Activated T-helper 2 cell treated with anti-CD3 and anti-CD28 coated beads, Interferon-gamma antibody, Interleukin-2, Interleukin-4, amounts not matched to agents 10 μg/mL and 5 μg/mL and 100 μg/mL, durations not matched to agents 14 hours and 24 hours and 36 hours (primary cell): ENCODE measurements at regions not wholly inside any gene's neighbourhood (a gene's known extent, or its start where the extent isn't known, plus 50 kb on each side); places are given as distances from the start of the nearest gene placed in this dataset.

Experiments
- DNase-seq: peaks from one replicate; pipeline ENCODE4 v3.0.0; 2021; ENCODE audit warnings: low spot score
- H3K27ac Mint-ChIP-seq: one replicate; pipeline ENCODE4 v1.8.0; 2021; ENCODE audit warnings: mixed read lengths
- H3K27me3 Mint-ChIP-seq: one replicate; pipeline ENCODE4 v1.8.0; 2021; ENCODE audit warnings: low read depth, mixed read lengths
- H3K36me3 Mint-ChIP-seq: one replicate; pipeline ENCODE4 v1.8.0; 2021; ENCODE audit warnings: low read depth, mixed read lengths
- H3K4me1 Mint-ChIP-seq: one replicate; pipeline ENCODE4 v1.8.0; 2021; ENCODE audit warnings: low read depth, mixed read lengths
- H3K4me3 Mint-ChIP-seq: one replicate; pipeline ENCODE4 v1.8.0; 2021; ENCODE audit warnings: low read depth, mild to moderate bottlenecking, moderate library complexity, mixed read lengths
- H3K9me3 Mint-ChIP-seq: one replicate; pipeline ENCODE4 v1.8.0; 2021; ENCODE audit warnings: mixed read lengths
- intact Hi-C: fragments of 100-400 bp; cut with micrococcal nuclease; formaldehyde crosslinking; loops from one replicate; pipeline ENCODE4 v1.15.1; 2023

GRCh38 chr6:104286641-104287040, 573.1 kb downstream of the HACE1 start:
- no peaks in the 10 kb centered on the region for H3K4me1 Mint-ChIP-seq
- DNase-seq, result no peak
- no peaks in the 10 kb centered on the region for H3K27me3 Mint-ChIP-seq
- no peak overlapping the region for H3K27ac Mint-ChIP-seq
- intact Hi-C loops, result no loop called here
- H3K9me3 Mint-ChIP-seq, result no peaks in the 10 kb centered on the region
- no peak overlapping the region for H3K4me3 Mint-ChIP-seq
- H3K36me3 Mint-ChIP-seq, result no peaks in the 10 kb centered on the region

GRCh38 chr6:104284872-104285271, 574.8 kb downstream of the HACE1 start:
- H3K27ac Mint-ChIP-seq, result no peak overlapping the region
- H3K4me1 Mint-ChIP-seq, result no peaks in the 10 kb centered on the region
- no peaks in the 10 kb centered on the region for H3K36me3 Mint-ChIP-seq
- H3K27me3 Mint-ChIP-seq, result no peaks in the 10 kb centered on the region
- no peak overlapping the region for H3K4me3 Mint-ChIP-seq
- no peaks in the 10 kb centered on the region for H3K9me3 Mint-ChIP-seq
- DNase-seq, result no peak
- intact Hi-C loops, result no loop called here

- no peaks in the 10 kb centered on the region for H3K9me3 Mint-ChIP-seq
- no peaks in the 10 kb centered on the region for H3K27me3 Mint-ChIP-seq
- no peak overlapping the region for H3K4me3 Mint-ChIP-seq
Measured at GRCh38 chr6:104282581-104282980, 577.1 kb downstream of the HACE1 start.

GRCh38 chr6:104281370-104281769, 578.3 kb downstream of the HACE1 start:
- Mint-ChIP-seq H3K36me3 (no peaks in the 10 kb centered on the region), H3K9me3 (peaks cover under 1% of the 10 kb centered on the region), H3K4me3 (no peak overlapping the region), H3K4me1 (no peaks in the 10 kb centered on the region), H3K27ac (no peak overlapping the region), H3K27me3 (no peaks in the 10 kb centered on the region)
- DNase-seq, result no peak
- intact Hi-C loops, result no loop called here

More at GRCh38 chr6:104282581-104282980, 577.1 kb downstream of the HACE1 start:
- Mint-ChIP-seq H3K27ac (no peak overlapping the region), H3K36me3 (no peaks in the 10 kb centered on the region), H3K4me1 (no peaks in the 10 kb centered on the region)
- no peak for DNase-seq
- intact Hi-C loops, result no loop called here

- no peaks in the 10 kb centered on the region for H3K27me3 Mint-ChIP-seq
- H3K4me1 Mint-ChIP-seq, result no peaks in the 10 kb centered on the region
- intact Hi-C loops, result no loop called here
- H3K27ac Mint-ChIP-seq, result no peak overlapping the region
- H3K36me3 Mint-ChIP-seq, result no peaks in the 10 kb centered on the region
- no peak for DNase-seq
- H3K4me3 Mint-ChIP-seq, result no peak overlapping the region
- no peaks in the 10 kb centered on the region for H3K9me3 Mint-ChIP-seq
Measured at GRCh38 chr6:104268389-104268788, 591.3 kb downstream of the HACE1 start.

GRCh38 chr6:104266922-104267321, 592.8 kb downstream of the HACE1 start:
- no peaks in the 10 kb centered on the region for H3K9me3 Mint-ChIP-seq
- H3K36me3 Mint-ChIP-seq, result no peaks in the 10 kb centered on the region
- H3K27me3 Mint-ChIP-seq, result no peaks in the 10 kb centered on the region
- H3K4me1 Mint-ChIP-seq, result no peaks in the 10 kb centered on the region
- H3K27ac Mint-ChIP-seq, result no peak overlapping the region
- H3K4me3 Mint-ChIP-seq, result no peak overlapping the region
- no peak for DNase-seq
- intact Hi-C loops, result no loop called here

GRCh38 chr6:104256646-104257045, 603.1 kb downstream of the HACE1 start:
- no peak overlapping the region for H3K27ac Mint-ChIP-seq
- no peaks in the 10 kb centered on the region for H3K9me3 Mint-ChIP-seq
- no peak for DNase-seq
- no peaks in the 10 kb centered on the region for H3K4me1 Mint-ChIP-seq
- intact Hi-C loops, result no loop called here
- no peak overlapping the region for H3K4me3 Mint-ChIP-seq
- no peaks in the 10 kb centered on the region for H3K27me3 Mint-ChIP-seq
- H3K36me3 Mint-ChIP-seq, result no peaks in the 10 kb centered on the region

- H3K9me3 Mint-ChIP-seq, result no peaks in the 10 kb centered on the region
- no peaks in the 10 kb centered on the region for H3K27me3 Mint-ChIP-seq
- intact Hi-C loops, result no loop called here
- H3K27ac Mint-ChIP-seq, result no peak overlapping the region
- H3K4me3 Mint-ChIP-seq, result no peak overlapping the region
- no peaks in the 10 kb centered on the region for H3K36me3 Mint-ChIP-seq
- no peaks in the 10 kb centered on the region for H3K4me1 Mint-ChIP-seq
- no peak for DNase-seq
Measured at GRCh38 chr6:104253236-104253635, 606.5 kb downstream of the HACE1 start.

GRCh38 chr6:104252276-104252675, 607.4 kb downstream of the HACE1 start:
- Mint-ChIP-seq H3K9me3 (no peaks in the 10 kb centered on the region), H3K4me3 (no peak overlapping the region), H3K27ac (no peak overlapping the region), H3K27me3 (no peaks in the 10 kb centered on the region), H3K4me1 (no peaks in the 10 kb centered on the region), H3K36me3 (no peaks in the 10 kb centered on the region)
- DNase-seq, result no peak
- intact Hi-C loops, result no loop called here

GRCh38 chr6:104251651-104252050, 608.1 kb downstream of the HACE1 start:
- Mint-ChIP-seq H3K27ac (no peak overlapping the region), H3K4me1 (no peaks in the 10 kb centered on the region), H3K27me3 (no peaks in the 10 kb centered on the region), H3K36me3 (no peaks in the 10 kb centered on the region), H3K4me3 (no peak overlapping the region), H3K9me3 (no peaks in the 10 kb centered on the region)
- DNase-seq, result no peak
- intact Hi-C loops, result no loop called here

GRCh38 chr6:104240865-104241264, 618.9 kb downstream of the HACE1 start:
- Mint-ChIP-seq H3K4me3 (no peak overlapping the region), H3K4me1 (no peaks in the 10 kb centered on the region), H3K27me3 (no peaks in the 10 kb centered on the region), H3K36me3 (no peaks in the 10 kb centered on the region), H3K9me3 (no peaks in the 10 kb centered on the region), H3K27ac (no peak overlapping the region)
- intact Hi-C loops, result no loop called here
- DNase-seq, result no peak

GRCh38 chr6:104239971-104240370, 619.7 kb downstream of the HACE1 start:
- no peaks in the 10 kb centered on the region for H3K4me1 Mint-ChIP-seq

GRCh38 chr6:104229057-104229456, 630.7 kb downstream of the HACE1 start:
- Mint-ChIP-seq H3K4me3 (no peak overlapping the region), H3K27ac (no peak overlapping the region), H3K4me1 (no peaks in the 10 kb centered on the region), H3K36me3 (no peaks in the 10 kb centered on the region), H3K9me3 (no peaks in the 10 kb centered on the region), H3K27me3 (no peaks in the 10 kb centered on the region)
- no peak for DNase-seq
- intact Hi-C loops, result no loop called here

More at GRCh38 chr6:104239971-104240370, 619.7 kb downstream of the HACE1 start:
- Mint-ChIP-seq H3K4me3 (no peak overlapping the region), H3K27me3 (no peaks in the 10 kb centered on the region), H3K27ac (no peak overlapping the region), H3K36me3 (no peaks in the 10 kb centered on the region), H3K9me3 (no peaks in the 10 kb centered on the region)
- intact Hi-C loops, result no loop called here
- DNase-seq, result no peak

- DNase-seq, result no peak
- Mint-ChIP-seq H3K9me3 (no peaks in the 10 kb centered on the region), H3K36me3 (no peaks in the 10 kb centered on the region), H3K4me1 (no peaks in the 10 kb centered on the region), H3K4me3 (no peak overlapping the region), H3K27ac (no peak overlapping the region), H3K27me3 (no peaks in the 10 kb centered on the region)
- intact Hi-C loops, result no loop called here
Measured at GRCh38 chr6:104227508-104227907, 632.2 kb downstream of the HACE1 start.
